B cell (primary cell): ENCODE measurements at regions not wholly inside any gene's neighbourhood (a gene's known extent, or its start where the extent isn't known, plus 50 kb on each side); places are given as distances from the start of the nearest gene placed in this dataset.

Experiments used
- EZH2 ChIP-seq: IDR thresholded peaks from 2 replicates; pipeline ENCODE4 v1.6.1; 2012; ENCODE audit warnings: borderline replicate concordance, low read depth, mild to moderate bottlenecking, moderate library complexity, low read length; ENCODE audit not compliant: insufficient read depth, poor library complexity, severe bottlenecking
- TF ChIP-seq, protein P1 (sequence below): fragments of 200-600 bp; IDR thresholded peaks from one replicate; pipeline ENCODE4 v1.8.0; 2022; ENCODE audit warnings: antibody characterized with exemption, mild to moderate bottlenecking

DNA sequence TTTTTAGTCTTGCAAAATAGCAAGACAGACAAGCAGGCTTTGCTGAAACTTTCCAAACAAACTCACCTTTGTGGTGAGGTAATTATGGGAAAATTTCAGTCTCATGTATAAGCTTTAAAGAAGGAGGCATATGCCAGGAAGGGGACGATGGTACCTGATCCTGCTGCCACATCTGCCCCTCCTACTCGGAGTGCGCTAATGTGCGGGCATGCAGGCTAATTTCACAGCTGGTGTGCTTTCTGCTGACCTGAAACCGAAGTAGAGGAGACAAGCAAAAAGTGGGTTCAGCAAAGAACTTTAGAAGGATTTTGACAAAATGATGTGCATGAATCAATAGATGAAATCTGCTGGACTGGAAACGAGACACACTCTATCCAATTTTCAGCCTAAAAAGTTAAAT is 117.1 kb upstream of the IRX4 start:
- TF ChIP-seq, protein P1, sequence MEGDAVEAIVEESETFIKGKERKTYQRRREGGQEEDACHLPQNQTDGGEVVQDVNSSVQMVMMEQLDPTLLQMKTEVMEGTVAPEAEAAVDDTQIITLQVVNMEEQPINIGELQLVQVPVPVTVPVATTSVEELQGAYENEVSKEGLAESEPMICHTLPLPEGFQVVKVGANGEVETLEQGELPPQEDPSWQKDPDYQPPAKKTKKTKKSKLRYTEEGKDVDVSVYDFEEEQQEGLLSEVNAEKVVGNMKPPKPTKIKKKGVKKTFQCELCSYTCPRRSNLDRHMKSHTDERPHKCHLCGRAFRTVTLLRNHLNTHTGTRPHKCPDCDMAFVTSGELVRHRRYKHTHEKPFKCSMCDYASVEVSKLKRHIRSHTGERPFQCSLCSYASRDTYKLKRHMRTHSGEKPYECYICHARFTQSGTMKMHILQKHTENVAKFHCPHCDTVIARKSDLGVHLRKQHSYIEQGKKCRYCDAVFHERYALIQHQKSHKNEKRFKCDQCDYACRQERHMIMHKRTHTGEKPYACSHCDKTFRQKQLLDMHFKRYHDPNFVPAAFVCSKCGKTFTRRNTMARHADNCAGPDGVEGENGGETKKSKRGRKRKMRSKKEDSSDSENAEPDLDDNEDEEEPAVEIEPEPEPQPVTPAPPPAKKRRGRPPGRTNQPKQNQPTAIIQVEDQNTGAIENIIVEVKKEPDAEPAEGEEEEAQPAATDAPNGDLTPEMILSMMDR, result no peak
- no peak for TF ChIP-seq EZH2
